Neuronal stem cell (in vitro differentiated cells): ENCODE measurements at regions not wholly inside any gene's neighbourhood (a gene's known extent, or its start where the extent isn't known, plus 50 kb on each side); places are given as distances from the start of the nearest gene placed in this dataset.

Source experiments
- DNase-seq: peaks from one replicate; pipeline ENCODE4 v3.0.0-alpha.2; 2013; ENCODE audit warnings: low spot score
- H2AFZ ChIP-seq: one replicate; pipeline ENCODE4 v1.6.1; 2013; ENCODE audit warnings: mild to moderate bottlenecking, low read length, inconsistent platforms
- H2AK5ac ChIP-seq: 2 replicates; pipeline ENCODE4 v1.6.1; 2013; ENCODE audit warnings: low read depth, mild to moderate bottlenecking, inconsistent platforms, low read length, moderate library complexity, mixed read lengths
- H2BK120ac ChIP-seq: 2 replicates; pipeline ENCODE4 v1.6.1; 2013; ENCODE audit warnings: low read depth, mild to moderate bottlenecking, inconsistent platforms, low read length, moderate library complexity, mixed read lengths
- H2BK12ac ChIP-seq: one replicate; pipeline ENCODE4 v1.6.1; 2013; ENCODE audit warnings: low read length, inconsistent platforms
- H2BK15ac ChIP-seq: 2 replicates; pipeline ENCODE4 v1.6.1; 2013; ENCODE audit warnings: mild to moderate bottlenecking, low read length, inconsistent platforms, mixed read lengths
- H2BK5ac ChIP-seq: one replicate; pipeline ENCODE4 v1.6.1; 2013; ENCODE audit warnings: inconsistent platforms, mild to moderate bottlenecking, low read length, moderate library complexity
- H3K14ac ChIP-seq: one replicate; pipeline ENCODE4 v1.6.1; 2013; ENCODE audit warnings: low read length, inconsistent platforms
- H3K18ac ChIP-seq: 2 replicates; pipeline ENCODE4 v1.6.1; 2013; ENCODE audit warnings: low read length, inconsistent platforms
- H3K23ac ChIP-seq: 2 replicates; pipeline ENCODE4 v1.6.1; 2013; ENCODE audit warnings: low read depth, mild to moderate bottlenecking, mixed read lengths, low read length, inconsistent platforms; ENCODE audit not compliant: poor library complexity
- H3K27ac ChIP-seq: replicated peaks from 3 replicates; pipeline ENCODE4 v1.5.1; 2013; ENCODE audit warnings: low read length, inconsistent platforms
- H3K27me3 ChIP-seq, 3 experiments: 2 replicates each; pipeline ENCODE4 v1.6.1; 2013; ENCODE audit warnings: low read length in 3 of 3, mild to moderate bottlenecking in 2 of 3, inconsistent platforms in 1 of 3, low read depth in 1 of 3, mixed read lengths in 1 of 3, moderate library complexity in 1 of 3; ENCODE audit not compliant: control insufficient read depth in 3 of 3, insufficient read depth in 3 of 3
- H3K36me3 ChIP-seq, 2 donors: replicated peaks in 1 of 2; 2 replicates each; pipeline ENCODE4 v1.6.1; 2013; ENCODE audit warnings: low read length in 2 of 2; ENCODE audit not compliant: control insufficient read depth in 2 of 2, insufficient read depth in 2 of 2
- H3K4ac ChIP-seq: 2 replicates; pipeline ENCODE4 v1.6.1; 2013; ENCODE audit warnings: inconsistent platforms, mild to moderate bottlenecking, low read length, moderate library complexity
- H3K4me1 ChIP-seq, 2 donors: 1 replicate in 1 of 2; 2 replicates in 1 of 2; pipeline ENCODE4 v1.6.1; 2013; ENCODE audit warnings: low read length in 2 of 2, low read depth in 1 of 2; ENCODE audit not compliant: control insufficient read depth in 2 of 2, insufficient read depth in 1 of 2
- H3K4me2 ChIP-seq: one replicate; pipeline ENCODE4 v1.6.1; 2013; ENCODE audit warnings: mild to moderate bottlenecking, low read length, inconsistent platforms; ENCODE audit not compliant: insufficient read depth, poor library complexity, severe bottlenecking
- H3K4me3 ChIP-seq, 2 donors: 2 replicates each; pipeline ENCODE4 v1.5.1; 2013; ENCODE audit warnings: low read length in 2 of 2, mild to moderate bottlenecking in 2 of 2, inconsistent platforms in 1 of 2, moderate library complexity in 1 of 2
- H3K79me1 ChIP-seq: one replicate; pipeline ENCODE4 v1.6.1; 2013; ENCODE audit warnings: low read depth, mild to moderate bottlenecking, inconsistent platforms, low read length, moderate library complexity
- H3K9ac ChIP-seq: one replicate; pipeline ENCODE4 v1.6.1; 2013; ENCODE audit warnings: mild to moderate bottlenecking, low read depth, low read length, inconsistent platforms; ENCODE audit not compliant: poor library complexity
- H3K9me3 ChIP-seq, 2 donors: replicated peaks in 1 of 2; 2 replicates each; pipeline versions ENCODE3 to v1.6.1; 2013; ENCODE audit warnings: low read length in 2 of 2, mild to moderate bottlenecking in 2 of 2, inconsistent platforms in 1 of 2, low read depth in 1 of 2, mixed read lengths in 1 of 2, moderate library complexity in 1 of 2; ENCODE audit not compliant: control insufficient read depth in 2 of 2, insufficient read depth in 1 of 2
- H4K8ac ChIP-seq: one replicate; pipeline ENCODE4 v1.6.1; 2013; ENCODE audit warnings: low read depth, mild to moderate bottlenecking, inconsistent platforms, low read length, moderate library complexity
- H4K91ac ChIP-seq: one replicate; pipeline ENCODE4 v1.6.1; 2013; ENCODE audit warnings: low read length, low read depth, mild to moderate bottlenecking, inconsistent platforms; ENCODE audit not compliant: poor library complexity
- WGBS, 2 donors: extraction: QIAGEN DNeasy Blood & Tissue Kit; methylation state at CpG; one replicate each; pipeline ENCODE4 v1.1.7; 2013; ENCODE audit warnings: missing lambda C conversion rate in 2 of 2, mixed read lengths in 1 of 2; ENCODE audit not compliant: insufficient read length in 2 of 2, insufficient replicate concordance in 1 of 2; ENCODE audit errors: extremely low coverage in 2 of 2; 5-methylcytosine and 5-hydroxymethylcytosine counted together

DNA sequence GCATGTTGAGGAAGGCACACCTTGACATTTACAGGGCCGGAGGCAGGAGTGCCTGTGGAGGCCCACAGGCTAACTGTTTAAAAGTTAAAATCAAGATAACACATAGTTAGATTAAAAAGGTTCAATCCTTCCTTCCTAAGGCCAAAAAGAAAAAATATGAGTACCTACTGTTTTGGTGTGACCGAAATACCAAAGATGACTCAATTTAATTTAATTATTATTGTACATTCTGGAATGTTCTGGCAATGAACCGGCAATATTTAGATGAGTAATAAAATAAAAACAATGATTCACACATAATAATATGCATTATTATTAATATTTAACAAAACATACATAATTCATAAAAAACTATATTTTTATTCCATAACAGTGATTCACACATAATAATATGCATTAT, 136.8 kb upstream of the NTF3 start:
- no peaks in the 10 kb centered on the region for H3K4me1 ChIP-seq
- H2BK15ac ChIP-seq, result no peak overlapping the region
- no peak overlapping the region for H3K9ac ChIP-seq
- no peak overlapping the region for H2BK5ac ChIP-seq
- no CpG with 5 or more reads among the region's 3 CpGs for WGBS, 2 donors
- H3K4ac ChIP-seq, result no peak overlapping the region
- H3K18ac ChIP-seq, result no peak overlapping the region
- no peak overlapping the region for H2BK12ac ChIP-seq
- no peak overlapping the region for H3K23ac ChIP-seq
- no peak overlapping the region for H2AK5ac ChIP-seq
- no peaks in the 10 kb centered on the region for H3K9me3 ChIP-seq
- no peaks in the 10 kb centered on the region for H3K27me3 ChIP-seq
- no peaks in the 10 kb centered on the region for H3K79me1 ChIP-seq
- no peak overlapping the region for H3K4me2 ChIP-seq
- no peak overlapping the region for H3K14ac ChIP-seq
- H2BK120ac ChIP-seq, result no peak overlapping the region
- no peak overlapping the region for H3K4me3 ChIP-seq
- H2AFZ ChIP-seq, result no peak overlapping the region
- no peak overlapping the region for H4K91ac ChIP-seq
- DNase-seq, result no peak
- no peaks in the 10 kb centered on the region for H3K36me3 ChIP-seq
- H4K8ac ChIP-seq, result no peak overlapping the region
- H3K27ac ChIP-seq, result no peak overlapping the region

DNA sequence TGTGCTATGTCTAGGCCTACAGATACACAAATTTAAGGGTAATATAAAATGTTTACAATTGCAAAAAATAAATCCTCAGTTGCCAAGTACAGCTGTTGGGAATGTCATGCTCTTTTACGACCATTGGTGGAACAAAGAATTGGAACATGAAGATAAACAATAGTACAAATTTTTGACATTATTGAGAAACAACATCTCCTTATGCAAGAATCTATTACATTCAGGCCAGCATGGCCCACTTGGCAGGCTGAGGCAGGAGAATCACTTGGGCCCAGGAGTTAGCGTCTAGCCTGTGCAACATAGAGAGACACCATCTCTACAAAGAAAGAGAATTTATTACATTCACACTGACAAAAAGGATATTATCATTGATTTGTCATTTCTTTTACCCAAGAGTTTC, 135.9 kb upstream of the NTF3 start:
- Histone ChIP-seq H2BK120ac (no peak overlapping the region), H3K36me3 (no peaks in the 10 kb centered on the region), H3K23ac (no peak overlapping the region), H3K4ac (no peak overlapping the region), H2BK12ac (no peak overlapping the region), H3K79me1 (no peaks in the 10 kb centered on the region), H4K91ac (no peak overlapping the region), H2AFZ (no peak overlapping the region), H3K4me2 (no peak overlapping the region), H3K9me3 (no peaks in the 10 kb centered on the region), H3K14ac (no peak overlapping the region), H3K27me3 (no peaks in the 10 kb centered on the region), H2BK15ac (no peak overlapping the region), H3K18ac (no peak overlapping the region), H3K4me3 (no peak overlapping the region), H3K9ac (no peak overlapping the region), H3K27ac (no peak overlapping the region), H4K8ac (no peak overlapping the region), H3K4me1 (no peaks in the 10 kb centered on the region), H2BK5ac (no peak overlapping the region), H2AK5ac (no peak overlapping the region)
- DNase-seq, result no peak
- no CpG with 5 or more reads among the region's 2 CpGs for whole genome bisulfite sequencing, 2 donors

DNA sequence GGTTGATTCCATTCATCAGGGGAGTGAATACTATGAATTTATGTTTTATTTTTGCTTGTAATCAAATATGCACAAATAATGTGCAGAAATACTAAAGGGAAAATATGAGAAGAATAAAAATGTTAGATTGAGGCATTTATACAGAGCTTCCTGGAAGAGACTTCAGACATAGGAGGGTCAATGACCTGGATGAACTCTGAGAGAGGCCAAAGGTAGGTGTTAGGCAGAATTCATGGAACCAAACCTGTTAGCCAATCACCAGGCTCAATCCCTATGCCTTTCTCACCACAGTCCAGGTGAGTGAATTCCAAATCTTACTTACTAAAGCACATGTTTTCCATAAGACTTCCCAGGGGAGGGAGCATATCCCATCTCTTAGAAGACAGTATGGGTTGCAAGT, 130.4 kb upstream of the NTF3 start:
- H2BK120ac ChIP-seq, result no peak overlapping the region
- H3K4me1 ChIP-seq, result peaks cover 0 to 3% of the 10 kb centered on the region in 2 donors
- no peak overlapping the region for H3K23ac ChIP-seq
- no peaks in the 10 kb centered on the region for H3K9me3 ChIP-seq
- H2AFZ ChIP-seq, result no peak overlapping the region
- no peak overlapping the region for H2BK5ac ChIP-seq
- H2BK12ac ChIP-seq, result no peak overlapping the region
- no peak overlapping the region for H3K4ac ChIP-seq
- H3K9ac ChIP-seq, result no peak overlapping the region
- H3K18ac ChIP-seq, result no peak overlapping the region
- no peak for DNase-seq
- no peaks in the 10 kb centered on the region for H3K27me3 ChIP-seq
- H3K79me1 ChIP-seq, result no peaks in the 10 kb centered on the region
- H3K4me3 ChIP-seq, result no peak overlapping the region
- no peak overlapping the region for H2BK15ac ChIP-seq
- H3K4me2 ChIP-seq, result no peak overlapping the region
- H3K36me3 ChIP-seq, result no peaks in the 10 kb centered on the region
- no peak overlapping the region for H3K14ac ChIP-seq
- H4K91ac ChIP-seq, result no peak overlapping the region
- no peak overlapping the region for H3K27ac ChIP-seq
- H4K8ac ChIP-seq, result no peak overlapping the region
- no peak overlapping the region for H2AK5ac ChIP-seq

DNA sequence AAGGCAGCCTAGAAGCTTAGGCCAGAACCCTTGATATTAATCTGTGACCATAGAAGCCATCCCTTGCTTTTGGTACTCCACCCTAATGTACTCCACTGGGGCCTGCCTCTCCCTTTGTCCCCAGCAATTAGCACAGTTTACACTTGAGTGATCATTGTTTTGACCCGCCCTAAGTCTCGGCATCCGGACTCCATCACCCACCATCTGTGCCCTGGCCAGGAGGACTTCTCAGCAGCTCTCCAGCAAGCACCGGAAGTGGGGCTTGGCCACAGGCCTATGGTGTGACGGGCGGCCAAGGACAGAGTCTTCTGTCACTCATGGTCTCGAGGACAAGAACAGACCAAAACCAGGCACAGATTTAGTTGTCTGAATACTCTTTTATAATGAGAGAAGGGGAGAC, 126.5 kb upstream of the NTF3 start:
- Histone ChIP-seq H2AFZ (no peak overlapping the region), H3K14ac (no peak overlapping the region), H2BK5ac (no peak overlapping the region), H3K4me3 (no peak overlapping the region), H4K91ac (no peak overlapping the region), H3K27ac (no peak overlapping the region), H2AK5ac (no peak overlapping the region), H3K9ac (no peak overlapping the region), H3K9me3 (no peaks in the 10 kb centered on the region), H2BK120ac (no peak overlapping the region), H3K4me2 (no peak overlapping the region), H3K79me1 (no peaks in the 10 kb centered on the region), H3K36me3 (no peaks in the 10 kb centered on the region), H2BK15ac (no peak overlapping the region), H4K8ac (no peak overlapping the region), H3K18ac (peak overlapping the region; percentile 31), H3K27me3 (no peaks in the 10 kb centered on the region), H3K23ac (no peak overlapping the region), H3K4ac (no peak overlapping the region), H3K4me1 (peaks cover 0 to 3% of the 10 kb centered on the region in 2 donors), H2BK12ac (no peak overlapping the region)
- WGBS, 2 donors, result no CpG with 5 or more reads among the region's 7 CpGs
- no peak for DNase-seq
